ENCODE measurements at regions not wholly inside any gene's neighbourhood (a gene's known extent, or its start where the extent isn't known, plus 50 kb on each side); places are given as distances from the start of the nearest gene placed in this dataset.

- TF ChIP-seq CTCF (IDR thresholded peaks at IDR 0.05) = no peak
- Mint-ChIP-seq H3K36me3 (ENCODE audit: unreplicated experiment) (no peaks in the 10 kb centered on the region), H3K27ac (ENCODE audit: unreplicated experiment) (no peak overlapping the region), H3K4me3 (ENCODE audit: unreplicated experiment) (no peak overlapping the region), H3K27me3 (ENCODE audit: unreplicated experiment) (peaks cover 3% of the 10 kb centered on the region), H3K9me3 (ENCODE audit: unreplicated experiment) (no peaks in the 10 kb centered on the region), H3K4me1 (ENCODE audit: unreplicated experiment) (no peaks in the 10 kb centered on the region)
- DNase-seq (ENCODE audit: extremely low spot score, unreplicated experiment) = no peak
Observed at GRCh38 chr13:61136093-61136492, 279.6 kb downstream of the PCDH20 start.

- no peak overlapping the region for H3K4me3 Mint-ChIP-seq (ENCODE audit: unreplicated experiment)
- H3K27me3 Mint-ChIP-seq (ENCODE audit: unreplicated experiment) = peaks cover 3% of the 10 kb centered on the region
- H3K4me1 Mint-ChIP-seq (ENCODE audit: unreplicated experiment) = no peaks in the 10 kb centered on the region
- H3K9me3 Mint-ChIP-seq (ENCODE audit: unreplicated experiment) = no peaks in the 10 kb centered on the region
- no peak overlapping the region for H3K27ac Mint-ChIP-seq (ENCODE audit: unreplicated experiment)
- DNase-seq (ENCODE audit: extremely low spot score, unreplicated experiment) = no peak
- no peak for TF ChIP-seq CTCF (IDR thresholded peaks at IDR 0.05)
- no peaks in the 10 kb centered on the region for H3K36me3 Mint-ChIP-seq (ENCODE audit: unreplicated experiment)
Observed at GRCh38 chr13:61135583-61135982, 280.1 kb downstream of the PCDH20 start.

- DNase-seq (ENCODE audit: extremely low spot score, unreplicated experiment) = no peak
- peaks cover 2% of the 10 kb centered on the region for H3K27me3 Mint-ChIP-seq (ENCODE audit: unreplicated experiment)
- H3K36me3 Mint-ChIP-seq (ENCODE audit: unreplicated experiment) = no peaks in the 10 kb centered on the region
- no peak for TF ChIP-seq CTCF (IDR thresholded peaks at IDR 0.05)
- H3K4me1 Mint-ChIP-seq (ENCODE audit: unreplicated experiment) = no peaks in the 10 kb centered on the region
- H3K4me3 Mint-ChIP-seq (ENCODE audit: unreplicated experiment) = no peak overlapping the region
- H3K27ac Mint-ChIP-seq (ENCODE audit: unreplicated experiment) = no peak overlapping the region
- H3K9me3 Mint-ChIP-seq (ENCODE audit: unreplicated experiment) = no peaks in the 10 kb centered on the region
Observed at GRCh38 chr13:61128850-61129645, 286.6 kb downstream of the PCDH20 start.

GRCh38 chr13:61123538-61124289 lies 291.9 kb downstream of the PCDH20 start:
- Mint-ChIP-seq H3K9me3 (ENCODE audit: unreplicated experiment) (no peaks in the 10 kb centered on the region), H3K27ac (ENCODE audit: unreplicated experiment) (no peak overlapping the region), H3K27me3 (ENCODE audit: unreplicated experiment) (peaks cover 5% of the 10 kb centered on the region), H3K36me3 (ENCODE audit: unreplicated experiment) (no peaks in the 10 kb centered on the region), H3K4me3 (ENCODE audit: unreplicated experiment) (no peak overlapping the region), H3K4me1 (ENCODE audit: unreplicated experiment) (no peaks in the 10 kb centered on the region)
- TF ChIP-seq CTCF (IDR thresholded peaks at IDR 0.05) = no peak
- DNase-seq (ENCODE audit: extremely low spot score, unreplicated experiment) = no peak

- Mint-ChIP-seq H3K9me3 (ENCODE audit: unreplicated experiment) (peaks cover 4% of the 10 kb centered on the region), H3K4me1 (ENCODE audit: unreplicated experiment) (no peaks in the 10 kb centered on the region), H3K27ac (ENCODE audit: unreplicated experiment) (no peak overlapping the region), H3K27me3 (ENCODE audit: unreplicated experiment) (peaks cover 16% of the 10 kb centered on the region), H3K4me3 (ENCODE audit: unreplicated experiment) (no peak overlapping the region), H3K36me3 (ENCODE audit: unreplicated experiment) (no peaks in the 10 kb centered on the region)
- TF ChIP-seq CTCF (IDR thresholded peaks at IDR 0.05) = no peak
- DNase-seq (ENCODE audit: extremely low spot score, unreplicated experiment) = no peak
Observed at GRCh38 chr13:61113140-61113658, 302.4 kb downstream of the PCDH20 start.

Measured in osteocyte (in vitro differentiated cells).